ENCODE measurements at regions not wholly inside any gene's neighbourhood (a gene's known extent, or its start where the extent isn't known, plus 50 kb on each side); places are given as distances from the start of the nearest gene placed in this dataset.

GRCh38 chr3:152945556-152945955 is 110.6 kb downstream of the P2RY1 start:
- 84% methylated on average over 2 of the region's 2 CpGs for WGBS
- no peak overlapping the region for H3K4me3 ChIP-seq
- TF ChIP-seq POLR2A (IDR thresholded peaks at IDR 0.05) (no peak), CTCF (IDR thresholded peaks at IDR 0.05) (no peak), POLR2AphosphoS5 (IDR thresholded peaks at IDR 0.05) (no peak)
- H3K4me1 ChIP-seq: peaks cover 20% of the 10 kb centered on the region
- no peaks in the 10 kb centered on the region for H3K27me3 ChIP-seq
- no peaks in the 10 kb centered on the region for H3K36me3 ChIP-seq
- no peak for DNase-seq (ENCODE audit: low spot score in 2 of 2)
- H3K27ac ChIP-seq: no peak overlapping the region
- no peaks in the 10 kb centered on the region for H3K9me3 ChIP-seq

- Histone ChIP-seq H3K9me3 (no peaks in the 10 kb centered on the region), H3K27me3 (no peaks in the 10 kb centered on the region), H3K36me3 (no peaks in the 10 kb centered on the region), H3K4me1 (peaks cover 8% of the 10 kb centered on the region), H3K27ac (no peak overlapping the region), H3K4me3 (no peak overlapping the region)
- DNase-seq (ENCODE audit: low spot score in 2 of 2): no peak
- WGBS: 70% methylated on average over 2 of the region's 2 CpGs
- TF ChIP-seq POLR2AphosphoS5 (IDR thresholded peaks at IDR 0.05) (no peak), EP300 (IDR thresholded peaks at IDR 0.05) (no peak)
These were observed 122.6 kb downstream of the P2RY1 start for GRCh38 chr3:152957491-152957890.

GRCh38 chr3:152959307-152959706 is 124.4 kb downstream of the P2RY1 start:
- no peaks in the 10 kb centered on the region for H3K9me3 ChIP-seq
- H3K36me3 ChIP-seq: no peaks in the 10 kb centered on the region
- DNase-seq (ENCODE audit: low spot score in 2 of 2): no peak
- H3K4me1 ChIP-seq: peaks cover 8% of the 10 kb centered on the region
- TF ChIP-seq EP300 (IDR thresholded peaks at IDR 0.05) (no peak), CTCF (IDR thresholded peaks at IDR 0.05) (no peak), POLR2A (IDR thresholded peaks at IDR 0.05) (no peak), POLR2AphosphoS5 (IDR thresholded peaks at IDR 0.05) (no peak)
- no peak overlapping the region for H3K27ac ChIP-seq
- no peak overlapping the region for H3K4me3 ChIP-seq
- WGBS: 79% methylated on average over 3 of the region's 3 CpGs
- no peaks in the 10 kb centered on the region for H3K27me3 ChIP-seq

GRCh38 chr3:152960684-152961083 is 125.8 kb downstream of the P2RY1 start:
- Histone ChIP-seq H3K27me3 (no peaks in the 10 kb centered on the region), H3K36me3 (no peaks in the 10 kb centered on the region), H3K4me3 (no peak overlapping the region), H3K4me1 (peaks cover 8% of the 10 kb centered on the region), H3K9me3 (no peaks in the 10 kb centered on the region), H3K27ac (no peak overlapping the region)
- no peak for TF ChIP-seq POLR2A (IDR thresholded peaks at IDR 0.05)
- no peak for TF ChIP-seq POLR2AphosphoS5 (IDR thresholded peaks at IDR 0.05)
- TF ChIP-seq EP300 (IDR thresholded peaks at IDR 0.05): no peak
- no peak for TF ChIP-seq CTCF (IDR thresholded peaks at IDR 0.05)
- 68% methylated on average over 3 of the region's 3 CpGs for WGBS
- no peak for DNase-seq (ENCODE audit: low spot score in 2 of 2)

- no peak for TF ChIP-seq POLR2AphosphoS5 (IDR thresholded peaks at IDR 0.05)
- peak in 1 of 2 donors; percentile 9 for TF ChIP-seq CTCF (IDR thresholded peaks at IDR 0.05)
- no peak for TF ChIP-seq EP300 (IDR thresholded peaks at IDR 0.05)
- no peak for DNase-seq (ENCODE audit: low spot score in 2 of 2)
- H3K4me1 ChIP-seq: peaks cover 8% of the 10 kb centered on the region
- no peak overlapping the region for H3K27ac ChIP-seq
- no peaks in the 10 kb centered on the region for H3K9me3 ChIP-seq
- H3K4me3 ChIP-seq: no peak overlapping the region
- no peaks in the 10 kb centered on the region for H3K36me3 ChIP-seq
- WGBS: 13% methylated on average over 2 of the region's 2 CpGs
- H3K27me3 ChIP-seq: no peaks in the 10 kb centered on the region
These were observed 126.4 kb downstream of the P2RY1 start for GRCh38 chr3:152961323-152961722.

GRCh38 chr3:152964911-152965609 is 130.1 kb downstream of the P2RY1 start:
- Histone ChIP-seq H3K27me3 (no peaks in the 10 kb centered on the region), H3K27ac (no peak overlapping the region), H3K4me3 (no peak overlapping the region), H3K9me3 (no peaks in the 10 kb centered on the region), H3K4me1 (peaks cover 13% of the 10 kb centered on the region), H3K36me3 (no peaks in the 10 kb centered on the region)
- 77% methylated on average over 1 of the region's 1 CpG for WGBS
- TF ChIP-seq CTCF (IDR thresholded peaks at IDR 0.05): no peak
- no peak for TF ChIP-seq POLR2A (IDR thresholded peaks at IDR 0.05)
- no peak for TF ChIP-seq EP300 (IDR thresholded peaks at IDR 0.05)
- TF ChIP-seq POLR2AphosphoS5 (IDR thresholded peaks at IDR 0.05): no peak
- no peak for DNase-seq (ENCODE audit: low spot score in 2 of 2)
